ENCODE measurements at regions not wholly inside any gene's neighbourhood (a gene's known extent, or its start where the extent isn't known, plus 50 kb on each side); places are given as distances from the start of the nearest gene placed in this dataset.

- no peak for DNase-seq (ENCODE audit: low spot score)
- no peaks in the 10 kb centered on the region for H3K27me3 ChIP-seq (ENCODE audit: control insufficient read depth in 4 of 4, insufficient read depth in 4 of 4, low read length in 3 of 4)
- no peak overlapping the region for H3K27ac ChIP-seq (ENCODE audit: low read depth in 1 of 2, low read length in 2 of 2)
- no peak overlapping the region for H3K4me3 ChIP-seq (ENCODE audit: low read depth in 1 of 3, low read length in 3 of 3)
- no peak overlapping the region for H3K9ac ChIP-seq (ENCODE audit: low read depth in 1 of 2, low read length in 2 of 2)
- WGBS = 66% methylated on average over 8 of the region's 8 CpGs
- H3K4me1 ChIP-seq (ENCODE audit: control insufficient read depth in 4 of 4, insufficient read depth in 4 of 4, low read length in 3 of 4) = peaks cover 4 to 15% (median 6%) of the 10 kb centered on the region in 4 donors
- no peaks in the 10 kb centered on the region for H3K9me3 ChIP-seq (ENCODE audit: control insufficient read depth in 4 of 4, low read length in 3 of 4)
- TF ChIP-seq TAF1 (conservative IDR thresholded peaks at IDR 0.05) (no peak), NR2F2 (IDR thresholded peaks at IDR 0.05) (no peak), FOXA2 (IDR thresholded peaks at IDR 0.05) (no peak), EGR1 (IDR thresholded peaks at IDR 0.05; ENCODE audit: low read depth in 2 of 2) (no peak), REST (IDR thresholded peaks at IDR 0.05) (no peak), FOXA1 (IDR thresholded peaks at IDR 0.05) (no peak), SP1 (IDR thresholded peaks at IDR 0.05) (peak; percentile 19), ZBTB33 (IDR thresholded peaks at IDR 0.05) (no peak), RXRA (IDR thresholded peaks at IDR 0.05) (peak; percentile 14 to 18), RAD21 (IDR thresholded peaks at IDR 0.05) (no peak), HNF4G (IDR thresholded peaks at IDR 0.05) (no peak), JUND (IDR thresholded peaks at IDR 0.05) (no peak), HNF4A (conservative IDR thresholded peaks at IDR 0.05) (peak; percentile 19 to 30), YY1 (IDR thresholded peaks at IDR 0.05) (no peak), ATF3 (IDR thresholded peaks at IDR 0.05) (no peak), GABPA (IDR thresholded peaks at IDR 0.05 in 1 of 2, conservative IDR thresholded peaks at IDR 0.05 in 1 of 2) (no peak), CTCF (IDR thresholded peaks at IDR 0.05; ENCODE audit: low read depth, low read length, missing input control) (no peak), MAX (IDR thresholded peaks at IDR 0.05) (peak; percentile 99)
- no peaks in the 10 kb centered on the region for H3K36me3 ChIP-seq (ENCODE audit: control insufficient read depth in 4 of 4, insufficient read depth in 3 of 4, low read depth in 1 of 4, low read length in 3 of 4)
These were observed 146.7 kb downstream of the PSMG1 start for GRCh38 chr21:39036581-39036980.
